Kidney (tissue), 13 donors: ENCODE measurements at regions not wholly inside any gene's neighbourhood (a gene's known extent, or its start where the extent isn't known, plus 50 kb on each side); places are given as distances from the start of the nearest gene placed in this dataset.

Experiments used
- DNase-seq, 5 donors: peaks; one replicate each; pipeline ENCODE4 v3.0.0-alpha.2; 2013 to 2020
- FAIRE-seq: peaks from 2 replicates; lab custom pipeline; 2012; peaks lifted over from hg19 to GRCh38; lab: Jason Lieb, UNC
- H3K27ac ChIP-seq, 2 donors: one replicate each; pipeline ENCODE4 v1.7.0; 2013; ENCODE audit warnings: low read depth in 2 of 2, low read length in 2 of 2, inconsistent platforms in 1 of 2
- H3K27me3 ChIP-seq: one replicate; pipeline ENCODE4 v1.7.1; 2013; ENCODE audit warnings: low read length, inconsistent platforms; ENCODE audit not compliant: control insufficient read depth, insufficient read depth
- H3K36me3 ChIP-seq, 3 donors: one replicate each; pipeline versions ENCODE4 v1.7.0 to v1.7.1; 2013; ENCODE audit warnings: low read length in 3 of 3, control low read depth in 1 of 3, inconsistent platforms in 1 of 3; ENCODE audit not compliant: insufficient read depth in 3 of 3, control insufficient read depth in 2 of 3
- H3K4me1 ChIP-seq, 3 donors: one replicate each; pipeline versions ENCODE4 v1.7.0 to v1.7.1; 2013; ENCODE audit warnings: low read length in 3 of 3, inconsistent platforms in 1 of 3, low read depth in 1 of 3; ENCODE audit not compliant: control insufficient read depth in 2 of 3, insufficient read depth in 2 of 3
- H3K4me3 ChIP-seq, 3 donors: one replicate each; pipeline versions ENCODE4 v1.7.0 to v1.8.1; 2013; ENCODE audit warnings: low read length in 3 of 3, control low read depth in 1 of 3, inconsistent platforms in 1 of 3
- H3K9ac ChIP-seq, 3 donors: one replicate each; pipeline versions ENCODE4 v1.7.0 to v1.7.1; 2013; ENCODE audit warnings: low read length in 3 of 3, control low read depth in 1 of 3, inconsistent platforms in 1 of 3
- H3K9me3 ChIP-seq, 3 donors: one replicate each; pipeline versions ENCODE4 v1.7.0 to v1.7.1; 2013; ENCODE audit warnings: low read length in 3 of 3, control low read depth in 1 of 3, inconsistent platforms in 1 of 3; ENCODE audit not compliant: control insufficient read depth in 2 of 3, insufficient read depth in 1 of 3
- intact Hi-C: fragments of 100-400 bp; cut with DNase I; formaldehyde crosslinking; loops from one replicate; pipeline ENCODE4 v1.11.1; 2022
- TF ChIP-seq, protein P1 (sequence below): IDR thresholded peaks from 3 replicates; pipeline ENCODE4 v1.5.1; 2012; ENCODE audit warnings: mild to moderate bottlenecking, moderate library complexity, borderline replicate concordance; ENCODE audit not compliant: insufficient read depth; ENCODE audit errors: extremely low read depth
- donor health status: control.
- donor health status: control.
- donor health status: control.
- donor health status: control.
- donor health status: control.
- donor health status: DM: yes; HTN: yes; CAD: no.
- donor health status: Normal renal cell carcinoma (clear cell type).

DNA sequence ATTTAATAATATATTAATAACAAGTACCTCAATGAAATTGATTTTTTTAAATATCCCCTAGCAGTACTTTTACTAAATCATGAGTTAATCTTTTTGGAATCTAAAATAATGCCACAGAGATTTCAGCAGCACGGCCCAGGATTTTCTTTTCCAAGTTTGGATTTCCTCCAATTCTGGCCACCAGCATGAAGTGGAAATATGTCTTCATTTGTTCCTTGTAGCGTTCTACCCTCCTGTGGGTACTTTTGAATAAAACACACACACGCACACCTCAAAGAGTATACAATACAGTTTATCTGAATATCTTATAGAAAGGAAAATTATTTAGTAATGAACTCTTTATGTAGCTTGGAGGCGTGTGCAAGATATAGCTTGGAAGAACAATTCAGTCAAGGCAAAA is 125.1 kb upstream of the STT3B start:
- TF ChIP-seq, protein P1, sequence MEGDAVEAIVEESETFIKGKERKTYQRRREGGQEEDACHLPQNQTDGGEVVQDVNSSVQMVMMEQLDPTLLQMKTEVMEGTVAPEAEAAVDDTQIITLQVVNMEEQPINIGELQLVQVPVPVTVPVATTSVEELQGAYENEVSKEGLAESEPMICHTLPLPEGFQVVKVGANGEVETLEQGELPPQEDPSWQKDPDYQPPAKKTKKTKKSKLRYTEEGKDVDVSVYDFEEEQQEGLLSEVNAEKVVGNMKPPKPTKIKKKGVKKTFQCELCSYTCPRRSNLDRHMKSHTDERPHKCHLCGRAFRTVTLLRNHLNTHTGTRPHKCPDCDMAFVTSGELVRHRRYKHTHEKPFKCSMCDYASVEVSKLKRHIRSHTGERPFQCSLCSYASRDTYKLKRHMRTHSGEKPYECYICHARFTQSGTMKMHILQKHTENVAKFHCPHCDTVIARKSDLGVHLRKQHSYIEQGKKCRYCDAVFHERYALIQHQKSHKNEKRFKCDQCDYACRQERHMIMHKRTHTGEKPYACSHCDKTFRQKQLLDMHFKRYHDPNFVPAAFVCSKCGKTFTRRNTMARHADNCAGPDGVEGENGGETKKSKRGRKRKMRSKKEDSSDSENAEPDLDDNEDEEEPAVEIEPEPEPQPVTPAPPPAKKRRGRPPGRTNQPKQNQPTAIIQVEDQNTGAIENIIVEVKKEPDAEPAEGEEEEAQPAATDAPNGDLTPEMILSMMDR, result no peak
- no peaks in the 10 kb centered on the region for H3K4me1 ChIP-seq
- intact Hi-C loops, result no loop called here
- H3K9ac ChIP-seq, result no peak overlapping the region
- H3K9me3 ChIP-seq, result no peaks in the 10 kb centered on the region
- DNase-seq (no peak), FAIRE-seq (no peak)
- H3K36me3 ChIP-seq, result no peaks in the 10 kb centered on the region
- H3K27ac ChIP-seq, result no peak overlapping the region
- H3K4me3 ChIP-seq, result no peak overlapping the region
- no peaks in the 10 kb centered on the region for H3K27me3 ChIP-seq

- no peak overlapping the region for H3K27ac ChIP-seq
- H3K36me3 ChIP-seq, result no peaks in the 10 kb centered on the region
- H3K4me3 ChIP-seq, result no peak overlapping the region
- intact Hi-C loops, result no loop called here
- no peak overlapping the region for H3K9ac ChIP-seq
- H3K9me3 ChIP-seq, result no peaks in the 10 kb centered on the region
- no peak for FAIRE-seq
- TF ChIP-seq, protein P1, result no peak
- no peak for DNase-seq
- no peaks in the 10 kb centered on the region for H3K27me3 ChIP-seq
- H3K4me1 ChIP-seq, result no peaks in the 10 kb centered on the region
Measured at GRCh38 chr3:31408720-31409119, 124.0 kb upstream of the STT3B start.

GRCh38 chr3:31409389-31409788 is 123.3 kb upstream of the STT3B start:
- TF ChIP-seq, protein P1, result no peak
- Histone ChIP-seq H3K9ac (no peak overlapping the region), H3K4me3 (no peak overlapping the region), H3K9me3 (no peaks in the 10 kb centered on the region), H3K27me3 (no peaks in the 10 kb centered on the region), H3K4me1 (no peaks in the 10 kb centered on the region), H3K36me3 (no peaks in the 10 kb centered on the region), H3K27ac (no peak overlapping the region)
- DNase-seq (no peak), FAIRE-seq (no peak)
- intact Hi-C loops, result no loop called here

DNA sequence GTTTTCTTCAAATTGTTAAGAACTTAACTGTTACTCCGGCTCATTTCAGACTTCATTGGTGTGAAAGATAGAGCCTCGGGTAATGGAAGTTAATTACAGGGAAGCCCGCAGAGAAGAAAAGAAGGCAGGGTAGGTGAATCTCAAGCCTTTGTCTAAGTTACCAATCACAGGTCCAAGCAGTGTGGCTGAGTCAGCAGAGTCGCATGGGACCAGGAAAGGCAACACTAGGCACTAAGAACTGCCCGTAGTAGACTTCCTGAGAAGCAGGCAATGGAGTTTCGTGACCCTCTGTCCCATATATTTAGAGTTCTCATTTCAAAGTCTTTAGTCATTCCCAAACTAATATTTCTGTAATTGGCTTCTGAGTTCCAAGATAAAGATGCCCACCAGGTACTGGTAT is 122.9 kb upstream of the STT3B start:
- intact Hi-C loops, result no loop called here
- TF ChIP-seq, protein P1, result no peak
- no peak overlapping the region for H3K9ac ChIP-seq
- H3K27ac ChIP-seq, result no peak overlapping the region
- no peaks in the 10 kb centered on the region for H3K4me1 ChIP-seq
- H3K36me3 ChIP-seq, result no peaks in the 10 kb centered on the region
- H3K9me3 ChIP-seq, result no peaks in the 10 kb centered on the region
- no peak overlapping the region for H3K4me3 ChIP-seq
- H3K27me3 ChIP-seq, result no peaks in the 10 kb centered on the region
- FAIRE-seq (no peak), DNase-seq (no peak)
